ENCODE measurements at regions not wholly inside any gene's neighbourhood (a gene's known extent, or its start where the extent isn't known, plus 50 kb on each side); places are given as distances from the start of the nearest gene placed in this dataset.

GRCh38 chr3:189580190-189580589 is 51.0 kb upstream of the TP63 start:
- POLR2A ChIA-PET, result no interaction called here
- CTCF ChIA-PET, result no interaction called here
